DOHH2 (cell line): ENCODE measurements at regions not wholly inside any gene's neighbourhood (a gene's known extent, or its start where the extent isn't known, plus 50 kb on each side); places are given as distances from the start of the nearest gene placed in this dataset.

ENCODE experiments used
- H3F3A ChIP-seq: fragments of 200-600 bp; sonication (generic), shearing (Covaris generic); 2 replicates; pipeline ENCODE4 v1.6.0; 2016; ENCODE audit warnings: antibody characterized with exemption, mild to moderate bottlenecking; ENCODE audit not compliant: control insufficient read depth, insufficient read depth
- H3K27ac ChIP-seq: fragments of 200-600 bp; sonication (generic); 2 replicates; pipeline ENCODE4 v1.5.1; 2014; ENCODE audit warnings: low read depth, mild to moderate bottlenecking, low read length, moderate library complexity
- H3K27me3 ChIP-seq: fragments of 200-600 bp; sonication (generic); 2 replicates; pipeline ENCODE4 v1.6.1; 2014; ENCODE audit warnings: mild to moderate bottlenecking, low read length, mixed read lengths; ENCODE audit not compliant: control insufficient read depth
- H3K36me3 ChIP-seq: fragments of 200-600 bp; sonication (generic); 2 replicates; pipeline ENCODE4 v1.6.1; 2014; ENCODE audit warnings: mild to moderate bottlenecking, low read length, moderate library complexity, mixed read lengths; ENCODE audit not compliant: control insufficient read depth
- H3K4me1 ChIP-seq: fragments of 200-600 bp; sonication (generic); 2 replicates; pipeline ENCODE4 v1.6.1; 2014; ENCODE audit warnings: mild to moderate bottlenecking, low read length, mixed read lengths; ENCODE audit not compliant: control insufficient read depth
- H3K4me2 ChIP-seq: fragments of 200-600 bp; sonication (generic); 2 replicates; pipeline ENCODE4 v1.6.0; 2014; ENCODE audit warnings: mild to moderate bottlenecking, low read length, moderate library complexity
- H3K4me3 ChIP-seq: fragments of 200-600 bp; sonication (generic); 2 replicates; pipeline ENCODE4 v1.5.1; 2014; ENCODE audit warnings: mild to moderate bottlenecking, low read length, mixed read lengths
- H3K79me2 ChIP-seq: fragments of 200-600 bp; sonication (generic); 2 replicates; pipeline ENCODE4 v1.6.1; 2014; ENCODE audit warnings: mild to moderate bottlenecking, low read length, mixed read lengths; ENCODE audit not compliant: control insufficient read depth
- H3K9me2 ChIP-seq: fragments of 200-600 bp; sonication (generic); replicated peaks from 2 replicates; pipeline ENCODE4 v1.6.1; 2014; ENCODE audit warnings: mild to moderate bottlenecking, low read length, mixed read lengths; ENCODE audit not compliant: control insufficient read depth
- H3K9me3 ChIP-seq: fragments of 200-600 bp; sonication (generic); 2 replicates; pipeline ENCODE4 v1.6.1; 2014; ENCODE audit warnings: antibody characterized with exemption, low read length, mixed read lengths; ENCODE audit not compliant: control insufficient read depth, insufficient read depth
- H4K20me1 ChIP-seq: fragments of 200-600 bp; sonication (generic); 2 replicates; pipeline ENCODE4 v1.6.0; 2014; ENCODE audit warnings: low read depth, mild to moderate bottlenecking, antibody characterized with exemption, low read length, moderate library complexity; ENCODE audit not compliant: control insufficient read depth, insufficient read depth
- CTCF ChIP-seq: fragments of 200-600 bp; sonication (generic); IDR thresholded peaks from one replicate; pipeline ENCODE4 v1.5.1; 2014; ENCODE audit warnings: antibody characterized with exemption, mild to moderate bottlenecking, low read depth, low read length; ENCODE audit not compliant: poor library complexity, severe bottlenecking
- EZH2phosphoT487 ChIP-seq: fragments of 200-600 bp; sonication (generic); IDR thresholded peaks from 2 replicates; pipeline ENCODE4 v1.6.1; 2017; ENCODE audit warnings: borderline replicate concordance, mild to moderate bottlenecking, antibody characterized with exemption, low read length, moderate library complexity, mixed read lengths

DNA sequence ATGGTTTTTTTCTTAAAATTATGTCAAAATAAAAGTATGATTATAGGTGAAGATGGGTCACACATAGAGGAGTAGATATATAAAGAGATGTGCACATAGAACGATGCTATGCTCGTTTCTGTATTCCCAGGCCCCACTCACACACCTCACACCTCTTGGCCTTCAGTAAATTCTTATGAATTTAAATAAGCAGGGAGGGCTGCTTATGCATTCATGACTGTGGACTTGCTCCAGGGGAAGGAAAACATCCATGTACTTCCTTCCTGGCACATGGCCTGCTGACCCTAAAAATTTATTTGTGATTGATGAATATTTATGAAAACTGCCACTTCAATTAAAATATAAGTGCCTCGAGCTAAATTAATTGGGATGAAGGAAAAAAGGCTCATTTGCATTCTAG lies 1306.7 kb upstream of the TMEM132C start:
- TF ChIP-seq CTCF (no peak), EZH2phosphoT487 (no peak)
- H3K9me3 ChIP-seq = no peaks in the 10 kb centered on the region
- H3K27me3 ChIP-seq = no peaks in the 10 kb centered on the region

DNA sequence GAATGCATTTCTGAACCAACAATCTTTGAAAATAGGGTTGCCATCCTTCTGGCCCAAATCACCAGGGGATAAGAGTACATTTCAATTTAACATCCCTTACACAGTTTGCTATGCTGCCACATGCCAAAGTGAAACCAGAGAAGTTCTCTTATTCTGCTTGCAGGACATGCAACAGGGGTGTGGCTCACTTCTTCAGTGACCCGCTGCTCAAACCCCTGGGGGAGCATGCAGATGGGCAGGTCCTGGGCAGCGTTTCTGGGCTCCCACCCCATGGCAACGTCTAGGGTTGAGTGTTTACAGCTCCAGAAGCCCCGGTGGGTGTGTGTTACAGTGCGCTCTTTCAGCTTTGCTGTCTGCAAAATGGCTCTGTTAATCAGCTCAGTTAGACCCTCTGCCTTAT lies 1306.3 kb upstream of the TMEM132C start:
- no peaks in the 10 kb centered on the region for H3K4me1 ChIP-seq
- no peaks in the 10 kb centered on the region for H3K9me3 ChIP-seq
- no peaks in the 10 kb centered on the region for H3K9me2 ChIP-seq
- no peak overlapping the region for H3K27ac ChIP-seq
- H3K36me3 ChIP-seq = no peaks in the 10 kb centered on the region
- no peaks in the 10 kb centered on the region for H3K79me2 ChIP-seq
- H3K4me3 ChIP-seq = no peak overlapping the region
- no peak overlapping the region for H3K4me2 ChIP-seq
- no peaks in the 10 kb centered on the region for H3F3A ChIP-seq
- no peaks in the 10 kb centered on the region for H4K20me1 ChIP-seq
- TF ChIP-seq CTCF = no peak
- TF ChIP-seq EZH2phosphoT487 = no peak
- H3K27me3 ChIP-seq = no peaks in the 10 kb centered on the region

More for the DNA sequence above, 1306.7 kb upstream of the TMEM132C start:
- Histone ChIP-seq H3F3A (no peaks in the 10 kb centered on the region), H3K79me2 (no peaks in the 10 kb centered on the region), H3K4me2 (no peak overlapping the region), H3K9me2 (no peaks in the 10 kb centered on the region), H3K4me3 (no peak overlapping the region), H3K4me1 (no peaks in the 10 kb centered on the region), H4K20me1 (no peaks in the 10 kb centered on the region), H3K27ac (no peak overlapping the region), H3K36me3 (no peaks in the 10 kb centered on the region)

DNA sequence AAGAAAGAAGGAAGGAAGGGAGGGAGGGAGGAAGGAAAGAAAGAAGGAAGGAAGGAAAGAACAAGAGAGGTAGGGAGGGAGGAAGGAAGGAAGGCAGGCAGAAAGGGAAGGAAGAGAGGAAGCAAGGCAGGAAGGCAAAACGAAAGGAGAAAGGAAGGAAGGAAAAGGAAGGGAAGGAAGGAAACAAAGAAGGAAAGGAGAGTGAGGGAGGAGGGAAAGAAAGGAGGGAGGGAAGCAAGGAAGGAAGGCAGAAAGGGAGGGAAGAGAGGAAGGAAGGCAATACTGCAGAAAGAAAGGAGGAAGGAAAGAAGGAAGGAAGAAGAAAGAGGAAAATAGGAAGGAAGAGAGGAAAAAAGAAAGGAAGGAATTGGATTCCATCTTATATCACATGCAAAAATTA lies 1303.1 kb upstream of the TMEM132C start:
- Histone ChIP-seq H3F3A (no peaks in the 10 kb centered on the region), H3K27ac (no peak overlapping the region), H3K9me3 (no peaks in the 10 kb centered on the region), H3K27me3 (no peaks in the 10 kb centered on the region), H3K4me1 (no peaks in the 10 kb centered on the region), H3K4me2 (no peak overlapping the region), H3K36me3 (no peaks in the 10 kb centered on the region), H3K4me3 (no peak overlapping the region), H3K79me2 (no peaks in the 10 kb centered on the region), H4K20me1 (no peaks in the 10 kb centered on the region), H3K9me2 (no peaks in the 10 kb centered on the region)
- no peak for TF ChIP-seq EZH2phosphoT487

DNA sequence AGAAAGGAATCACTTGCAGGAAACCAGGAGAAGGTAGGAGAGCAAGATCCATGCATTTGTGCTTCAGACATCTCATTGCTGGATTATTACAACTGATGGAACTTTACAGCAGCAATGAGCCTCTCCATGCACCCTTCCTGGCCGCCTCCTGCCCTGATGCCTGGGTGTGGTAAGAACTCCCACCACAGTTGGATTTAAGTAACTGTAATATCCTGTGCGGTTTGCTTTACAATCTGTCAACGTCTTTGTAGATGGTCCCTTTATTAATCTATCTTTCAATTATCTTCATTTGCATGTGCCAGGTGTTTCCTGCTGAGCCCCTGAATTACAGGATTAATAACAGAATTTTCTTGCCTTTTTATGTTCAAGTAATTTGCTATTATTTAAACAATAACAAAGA lies 1300.5 kb upstream of the TMEM132C start:
- Histone ChIP-seq H4K20me1 (no peaks in the 10 kb centered on the region), H3K4me2 (no peak overlapping the region), H3K4me1 (no peaks in the 10 kb centered on the region), H3F3A (no peaks in the 10 kb centered on the region), H3K9me2 (no peaks in the 10 kb centered on the region), H3K4me3 (no peak overlapping the region), H3K79me2 (no peaks in the 10 kb centered on the region), H3K27me3 (no peaks in the 10 kb centered on the region), H3K36me3 (no peaks in the 10 kb centered on the region), H3K27ac (no peak overlapping the region), H3K9me3 (no peaks in the 10 kb centered on the region)
- TF ChIP-seq CTCF (no peak), EZH2phosphoT487 (no peak)
